Right ventricle myocardium inferior (tissue), 1 donor: ENCODE measurements at regions not wholly inside any gene's neighbourhood (a gene's known extent, or its start where the extent isn't known, plus 50 kb on each side); places are given as distances from the start of the nearest gene placed in this dataset.
"Not testable (repeated sequence)": the region's sequence is repeated elsewhere in the genome, so short reads cannot be mapped to it uniquely, and the experiment has no call there.

Experiments
- ATAC-seq: fragments of 200-7000 bp; cut with Tn5 transposase; one replicate; pipeline ENCODE4 v1.9.1; 2020; ENCODE audit warnings: mild to moderate bottlenecking, moderate library complexity
- DNase-seq: peaks from one replicate; pipeline ENCODE4 v3.0.0; 2021; ENCODE audit errors: missing footprints
- intact Hi-C: fragments of 100-400 bp; cut with DNase I; formaldehyde crosslinking; loops from one replicate; pipeline ENCODE4 v1.11.0; 2022
- donor health status: DM: no; HTN: yes; CAD: no; lungs with severe emphysema.

DNA sequence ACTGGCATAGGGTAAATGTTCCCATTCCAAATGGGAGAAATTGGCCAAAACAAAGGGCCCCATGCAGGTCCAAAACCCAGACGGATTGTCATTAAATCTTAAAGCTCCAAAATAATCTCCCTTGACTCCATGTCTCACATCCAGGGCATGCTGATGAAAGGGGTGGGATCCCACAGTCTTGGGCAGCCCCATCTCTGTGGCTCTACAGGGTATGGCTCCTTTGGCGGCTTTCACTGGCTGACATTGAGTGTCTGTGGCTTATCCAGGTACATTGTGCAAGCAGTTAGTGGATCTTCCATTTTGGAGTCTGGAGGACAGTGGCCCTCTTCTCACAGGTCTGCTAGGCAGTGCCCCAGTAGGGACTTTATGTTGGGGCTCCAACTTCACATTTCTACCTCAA, 772.9 kb upstream of the INTU start:
- ATAC-seq (no peak), DNase-seq (peak; percentile 16)
- intact Hi-C loops = no loop called here

DNA sequence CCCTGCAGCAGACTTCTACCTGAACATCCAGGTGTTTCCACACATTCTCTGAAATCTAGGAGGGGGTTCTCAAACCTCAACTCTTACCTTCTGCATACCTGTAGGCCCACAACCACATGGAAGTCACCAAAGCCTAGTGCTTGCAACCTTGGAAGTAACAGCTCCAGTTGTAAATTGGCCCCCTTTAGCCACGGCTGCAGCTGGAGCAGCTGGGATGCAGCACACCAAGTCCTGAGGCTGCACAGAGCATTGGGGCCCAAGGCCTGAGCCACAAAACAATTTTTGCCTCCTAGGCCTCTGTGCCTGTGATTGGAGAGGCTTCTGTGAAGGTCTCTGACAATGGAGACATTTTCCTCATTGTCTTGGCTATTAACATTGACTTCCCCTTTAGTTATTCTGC, 772.4 kb upstream of the INTU start:
- ATAC-seq = no peak
- DNase-seq = peak; percentile 26
- intact Hi-C loops = no loop called here

GRCh38 chr4:126869967-126870366, 762.8 kb upstream of the INTU start:
- DNase-seq (no peak), ATAC-seq (no peak)
- intact Hi-C loops = no loop called here

GRCh38 chr4:126871810-126872209, 760.9 kb upstream of the INTU start:
- ATAC-seq = no peak
- intact Hi-C loops = no loop called here

DNA sequence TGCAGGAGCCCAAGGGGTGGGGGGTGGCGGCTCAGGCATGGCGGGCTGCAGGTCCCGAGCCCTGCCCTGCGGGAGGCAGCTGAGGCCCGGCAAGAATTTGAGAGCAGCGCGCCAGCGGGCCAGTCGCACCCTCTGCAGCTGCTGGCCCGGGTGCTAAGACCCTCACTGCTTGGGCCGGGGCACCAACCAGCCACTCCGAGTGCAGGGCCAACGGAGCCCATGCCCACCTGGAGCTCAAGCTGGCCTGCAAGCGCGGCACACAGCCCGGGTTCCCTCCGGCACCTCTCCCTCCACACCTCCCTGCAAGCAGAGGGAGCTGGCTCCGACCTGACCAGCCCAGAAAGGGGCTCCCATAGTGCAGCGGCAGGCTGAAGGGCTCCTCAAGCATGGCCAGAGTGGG, 758.2 kb upstream of the INTU start:
- DNase-seq = peak; percentile 50
- intact Hi-C loops = no loop called here
- no peak for ATAC-seq

More at GRCh38 chr4:126871810-126872209, 760.9 kb upstream of the INTU start:
- DNase-seq = no peak

GRCh38 chr4:126888968-126889367, 743.8 kb upstream of the INTU start:
- ATAC-seq = no peak
- intact Hi-C loops = no loop called here
- DNase-seq = no peak

DNA sequence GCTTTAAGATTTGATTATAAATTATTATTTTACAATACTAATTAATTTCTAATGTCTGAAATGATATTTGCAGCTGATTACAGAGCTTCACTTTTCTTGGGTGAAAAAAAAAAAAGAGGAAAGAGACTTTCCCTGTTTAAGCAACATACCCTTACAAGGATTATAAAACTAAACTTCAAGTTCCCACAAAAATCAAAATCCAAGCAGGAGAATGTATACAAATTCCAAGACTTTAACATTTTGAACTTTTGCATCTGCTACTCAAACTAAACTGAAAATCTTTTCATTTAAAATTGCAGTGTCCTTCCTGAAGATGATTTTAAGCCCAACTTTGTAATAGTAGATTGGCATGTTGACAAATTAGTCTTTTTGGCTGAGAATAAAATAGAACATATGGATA, 742.4 kb upstream of the INTU start:
- no peak for ATAC-seq
- intact Hi-C loops = no loop called here
- DNase-seq = no peak

GRCh38 chr4:126890994-126891393, 741.8 kb upstream of the INTU start:
- ATAC-seq (no peak), DNase-seq (no peak)
- intact Hi-C loops = no loop called here

GRCh38 chr4:126894963-126895362, 737.8 kb upstream of the INTU start:
- DNase-seq = no peak
- ATAC-seq = no peak
- intact Hi-C loops = no loop called here

DNA sequence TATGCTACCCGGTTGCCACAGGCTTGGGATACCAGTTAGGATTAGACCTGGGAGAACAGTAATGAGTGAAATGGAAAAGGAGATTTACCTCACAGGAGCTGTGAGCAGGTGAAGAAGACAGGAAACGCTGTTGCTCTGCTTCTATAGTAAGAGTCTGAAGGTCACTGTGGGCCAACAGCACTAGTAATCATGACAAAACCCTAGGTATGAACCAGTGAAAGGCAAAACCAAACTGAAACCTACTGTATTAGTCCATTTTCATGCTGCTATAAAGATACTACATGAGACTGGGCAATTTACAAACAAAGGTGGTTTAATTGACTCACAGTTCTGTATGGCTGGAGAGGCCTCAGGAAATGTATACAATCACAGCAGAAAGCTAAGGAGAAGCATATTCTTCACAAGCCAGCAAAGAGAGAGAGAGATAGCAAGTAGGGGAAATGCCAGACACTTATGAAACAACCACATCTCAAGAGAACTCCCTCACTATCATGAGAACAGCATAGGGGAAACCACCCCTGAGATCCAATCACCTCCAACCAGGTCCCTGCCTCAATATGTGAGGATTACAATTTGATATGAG, 736.7 kb upstream of the INTU start:
- no peak for ATAC-seq
- intact Hi-C loops = no loop called here

DNA sequence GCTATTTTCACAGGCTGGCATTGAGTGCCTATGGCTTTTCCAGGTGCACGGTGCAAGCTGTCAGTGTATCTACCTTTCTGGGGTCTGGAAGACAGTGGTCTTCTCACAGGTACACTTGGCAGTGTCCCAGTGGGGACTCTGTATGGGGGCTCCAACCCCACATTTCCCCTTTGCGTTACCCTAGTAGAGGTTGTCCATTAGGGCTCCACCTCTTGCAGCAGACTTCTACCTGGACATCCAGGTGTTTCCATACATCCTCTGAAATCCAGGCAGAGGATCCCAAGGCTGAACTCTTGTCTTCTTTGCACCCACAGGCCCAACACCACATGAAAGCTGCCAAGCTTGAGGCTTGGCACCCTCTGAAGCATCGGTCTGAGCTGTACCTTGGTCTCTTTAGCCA, 735.7 kb upstream of the INTU start:
- DNase-seq (no peak), ATAC-seq (no peak)
- intact Hi-C loops = no loop called here

More for the DNA sequence above, 736.7 kb upstream of the INTU start:
- no peak for DNase-seq

- DNase-seq (no peak), ATAC-seq (no peak)
- intact Hi-C loops = no loop called here
Observed at GRCh38 chr4:126898815-126899214, 733.9 kb upstream of the INTU start.

GRCh38 chr4:126899331-126899801, 733.4 kb upstream of the INTU start:
- intact Hi-C loops = no loop called here
- peak; percentile 91 for ATAC-seq
- no peak for DNase-seq

DNA sequence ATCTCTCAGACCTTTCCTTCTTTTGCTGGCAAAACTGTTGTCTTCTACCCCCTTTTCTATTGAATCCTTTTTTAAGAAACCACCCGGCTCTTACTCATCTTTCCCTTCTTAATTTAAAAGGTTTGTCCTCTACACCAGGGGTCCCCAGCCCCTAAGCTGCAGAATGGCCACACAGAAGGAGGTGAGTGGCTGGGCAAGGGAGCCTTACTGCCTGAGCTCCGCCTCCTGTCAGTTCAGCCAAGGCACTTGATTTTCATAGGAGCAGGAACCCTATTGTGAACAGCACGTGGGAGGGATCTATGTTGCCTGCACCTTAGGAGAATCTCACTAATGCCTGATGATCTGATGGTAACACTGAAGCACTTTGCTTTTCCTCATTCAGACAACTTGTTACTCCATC, 726.3 kb upstream of the INTU start:
- intact Hi-C loops = no loop called here
- no peak for ATAC-seq
- no peak for DNase-seq

DNA sequence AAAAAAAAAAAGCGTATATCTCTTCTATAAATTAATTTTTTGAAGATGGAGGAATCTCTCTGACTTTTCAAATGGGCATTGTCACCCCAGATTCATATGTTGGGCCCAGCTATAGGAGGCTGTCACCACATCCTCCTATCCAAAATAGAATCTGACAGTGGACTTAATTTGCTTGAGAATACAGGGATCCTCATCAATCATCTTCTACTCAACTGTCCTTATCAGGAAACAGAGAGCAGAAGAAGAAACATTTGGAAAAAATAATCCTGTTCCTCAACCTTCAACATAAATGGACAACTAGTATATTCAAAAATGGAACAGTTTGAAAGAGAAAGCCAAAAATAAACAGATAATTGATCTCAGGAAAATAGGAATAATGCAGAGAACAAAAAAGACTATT, 725.4 kb upstream of the INTU start:
- DNase-seq (no peak), ATAC-seq (no peak)
- intact Hi-C loops = no loop called here

DNA sequence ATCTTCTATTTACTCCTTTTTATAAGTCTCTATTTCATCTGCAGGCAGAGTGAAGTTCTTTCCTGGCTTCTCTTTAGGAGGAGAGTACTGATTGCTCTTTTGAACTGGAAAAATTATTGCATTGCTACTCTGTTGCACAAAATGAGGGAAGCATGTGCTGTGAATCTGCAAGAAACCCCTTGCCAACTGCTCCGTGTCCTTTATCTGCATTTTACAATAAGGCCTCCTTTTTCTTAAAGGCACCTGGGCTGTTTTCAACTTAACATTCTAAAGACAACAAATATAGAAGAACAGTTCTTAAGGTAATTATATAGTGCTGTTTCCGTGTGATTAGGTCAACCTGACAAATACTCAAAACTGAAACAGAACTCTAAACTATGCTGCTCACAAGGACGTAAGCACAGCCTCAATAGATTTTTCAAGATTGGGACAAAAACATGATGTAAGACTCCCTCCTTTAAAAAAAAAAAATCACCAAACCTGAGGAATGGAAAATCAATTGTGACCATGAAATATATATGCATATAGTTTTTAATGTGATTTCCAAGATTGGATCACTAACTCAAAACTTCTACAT, 716.6 kb upstream of the INTU start:
- intact Hi-C loops = no loop called here
- no peak for DNase-seq
- ATAC-seq = no peak

- intact Hi-C loops = no loop called here
- DNase-seq (no peak), ATAC-seq (peak; percentile 56)
Observed at GRCh38 chr4:126916626-126917140, 716.1 kb upstream of the INTU start.

GRCh38 chr4:126922328-126922938, 710.3 kb upstream of the INTU start:
- ATAC-seq, DNase-seq, intact Hi-C loops: not testable (repeated sequence)

- intact Hi-C loops = no loop called here
- ATAC-seq (no peak), DNase-seq (no peak)
Observed at GRCh38 chr4:126924237-126924636, 708.5 kb upstream of the INTU start.

- ATAC-seq, DNase-seq, intact Hi-C loops: not testable (repeated sequence)
Observed at GRCh38 chr4:126930059-126930458, 702.7 kb upstream of the INTU start.
